SK-N-MC (cell line): ENCODE measurements at regions not wholly inside any gene's neighbourhood (a gene's known extent, or its start where the extent isn't known, plus 50 kb on each side); places are given as distances from the start of the nearest gene placed in this dataset.

Experiments used
- DNase-seq: peaks from one replicate; pipeline ENCODE4 v3.0.0-alpha.2; 2011; ENCODE audit warnings: low read depth, low spot score
- H3K27ac ChIP-seq: fragments of 200-600 bp; sonication (generic); 2 replicates; pipeline ENCODE4 v1.5.1; 2016; ENCODE audit warnings: mixed run types
- H3K36me3 ChIP-seq: fragments of 200-600 bp; sonication (generic); 2 replicates; pipeline ENCODE4 v1.6.1; 2017; ENCODE audit warnings: antibody characterized with exemption, low read length, mixed read lengths; ENCODE audit not compliant: insufficient read depth
- H3K4me3 ChIP-seq: fragments of 200-600 bp; sonication (generic); 2 replicates; pipeline ENCODE4 v1.5.1; 2016
- H3K9ac ChIP-seq: fragments of 200-600 bp; sonication (generic); 2 replicates; pipeline ENCODE4 v1.8.0; 2017; ENCODE audit warnings: mixed run types, mixed read lengths; ENCODE audit not compliant: insufficient read length
- H3K9me3 ChIP-seq: fragments of 200-600 bp; sonication (generic); 2 replicates; pipeline ENCODE4 v1.6.1; 2017; ENCODE audit warnings: low read depth, mild to moderate bottlenecking, antibody characterized with exemption, low read length, moderate library complexity, mixed read lengths
- EZH2 ChIP-seq: fragments of 200-600 bp; sonication (generic); IDR thresholded peaks from one replicate; pipeline ENCODE4 v1.6.1; 2017; ENCODE audit warnings: antibody characterized with exemption
- FOXP2 ChIP-seq: optimal IDR thresholded peaks from 2 replicates; pipeline ENCODE3; 2011; ENCODE audit warnings: mild to moderate bottlenecking, moderate library complexity; ENCODE audit not compliant: insufficient read depth; ENCODE audit errors: extremely low read length, control extremely low read depth
- POLR2AphosphoS5 ChIP-seq: IDR thresholded peaks from 2 replicates; pipeline ENCODE4 v1.6.1; 2012; ENCODE audit warnings: mild to moderate bottlenecking, low read depth, low read length, borderline replicate concordance

GRCh38 chr15:94934440-94934839, 703.1 kb downstream of the MCTP2 start:
- H3K36me3 ChIP-seq: no peaks in the 10 kb centered on the region
- no peak for DNase-seq
- H3K9me3 ChIP-seq: no peaks in the 10 kb centered on the region
- TF ChIP-seq FOXP2 (no peak), EZH2 (no peak), POLR2AphosphoS5 (no peak)
- H3K9ac ChIP-seq: no peak overlapping the region
- no peak overlapping the region for H3K27ac ChIP-seq
- no peak overlapping the region for H3K4me3 ChIP-seq

GRCh38 chr15:94937242-94937641, 705.9 kb downstream of the MCTP2 start:
- no peak for DNase-seq
- TF ChIP-seq EZH2 (no peak), POLR2AphosphoS5 (no peak), FOXP2 (no peak)
- no peak overlapping the region for H3K27ac ChIP-seq
- H3K9me3 ChIP-seq: no peaks in the 10 kb centered on the region
- no peak overlapping the region for H3K9ac ChIP-seq
- no peaks in the 10 kb centered on the region for H3K36me3 ChIP-seq
- no peak overlapping the region for H3K4me3 ChIP-seq

- TF ChIP-seq FOXP2: no peak
- DNase-seq: no peak
- Histone ChIP-seq H3K36me3 (no peaks in the 10 kb centered on the region), H3K9me3 (no peaks in the 10 kb centered on the region), H3K27ac (no peak overlapping the region), H3K4me3 (no peak overlapping the region), H3K9ac (no peak overlapping the region)
These were observed 712.5 kb downstream of the MCTP2 start for GRCh38 chr15:94943888-94944287.

GRCh38 chr15:94951538-94951937, 720.2 kb downstream of the MCTP2 start:
- Histone ChIP-seq H3K36me3 (no peaks in the 10 kb centered on the region), H3K9me3 (no peaks in the 10 kb centered on the region), H3K9ac (no peak overlapping the region), H3K4me3 (no peak overlapping the region), H3K27ac (no peak overlapping the region)
- TF ChIP-seq EZH2 (no peak), POLR2AphosphoS5 (no peak), FOXP2 (no peak)
- peak; percentile 5 for DNase-seq

GRCh38 chr15:94963953-94964352, 732.6 kb downstream of the MCTP2 start:
- Histone ChIP-seq H3K27ac (no peak overlapping the region), H3K4me3 (no peak overlapping the region), H3K36me3 (no peaks in the 10 kb centered on the region), H3K9me3 (no peaks in the 10 kb centered on the region), H3K9ac (no peak overlapping the region)
- no peak for DNase-seq
- no peak for TF ChIP-seq FOXP2
- TF ChIP-seq EZH2: no peak
- no peak for TF ChIP-seq POLR2AphosphoS5

- TF ChIP-seq FOXP2: no peak
- no peak for TF ChIP-seq POLR2AphosphoS5
- no peak for TF ChIP-seq EZH2
- no peak overlapping the region for H3K27ac ChIP-seq
- no peak for DNase-seq
- H3K36me3 ChIP-seq: no peaks in the 10 kb centered on the region
- no peak overlapping the region for H3K9ac ChIP-seq
- H3K9me3 ChIP-seq: no peaks in the 10 kb centered on the region
- H3K4me3 ChIP-seq: no peak overlapping the region
These were observed 734.2 kb downstream of the MCTP2 start for GRCh38 chr15:94965593-94965992.

- TF ChIP-seq FOXP2 (no peak), POLR2AphosphoS5 (no peak), EZH2 (no peak)
- DNase-seq: no peak
- H3K36me3 ChIP-seq: no peaks in the 10 kb centered on the region
- no peak overlapping the region for H3K4me3 ChIP-seq
- no peak overlapping the region for H3K9ac ChIP-seq
- no peak overlapping the region for H3K27ac ChIP-seq
- no peaks in the 10 kb centered on the region for H3K9me3 ChIP-seq
These were observed 736.8 kb downstream of the MCTP2 start for GRCh38 chr15:94968133-94968532.

GRCh38 chr15:94970096-94970495, 738.7 kb downstream of the MCTP2 start:
- no peaks in the 10 kb centered on the region for H3K9me3 ChIP-seq
- H3K9ac ChIP-seq: no peak overlapping the region
- H3K4me3 ChIP-seq: no peak overlapping the region
- no peak for DNase-seq
- no peak overlapping the region for H3K27ac ChIP-seq
- no peaks in the 10 kb centered on the region for H3K36me3 ChIP-seq
- no peak for TF ChIP-seq POLR2AphosphoS5
- TF ChIP-seq FOXP2: no peak
- TF ChIP-seq EZH2: no peak

- TF ChIP-seq POLR2AphosphoS5: no peak
- no peak for TF ChIP-seq EZH2
- no peak for TF ChIP-seq FOXP2
- no peak for DNase-seq
- Histone ChIP-seq H3K36me3 (no peaks in the 10 kb centered on the region), H3K9ac (no peak overlapping the region), H3K9me3 (no peaks in the 10 kb centered on the region), H3K27ac (no peak overlapping the region), H3K4me3 (no peak overlapping the region)
These were observed 739.4 kb downstream of the MCTP2 start for GRCh38 chr15:94970802-94971201.
